Right atrium auricular region (tissue), 2 donors: ENCODE measurements at regions not wholly inside any gene's neighbourhood (a gene's known extent, or its start where the extent isn't known, plus 50 kb on each side); places are given as distances from the start of the nearest gene placed in this dataset.

Experiments
- DNase-seq: peaks from one replicate; pipeline ENCODE4 v3.0.0-alpha.2; 2019; ENCODE audit warnings: low spot score
- H3K27ac ChIP-seq, 2 donors: fragments of 200-600 bp; sonication (generic); 1 replicate in 1 of 2; 2 replicates in 1 of 2; pipeline ENCODE4 v1.5.1; 2016 to 2019
- H3K27me3 ChIP-seq, 2 donors: fragments of 200-600 bp; sonication (generic); one replicate each; pipeline versions ENCODE4 v1.5.1 to v1.6.0; 2017 to 2019
- H3K36me3 ChIP-seq: fragments of 200-600 bp; sonication (generic); one replicate; pipeline ENCODE4 v1.5.1; 2016
- H3K4me1 ChIP-seq, 2 donors: fragments of 200-600 bp; sonication (generic); one replicate each; pipeline versions ENCODE4 v1.5.1 to v1.6.0; 2017 to 2019
- H3K4me3 ChIP-seq, 2 donors: fragments of 200-600 bp; sonication (generic); 1 replicate in 1 of 2; 2 replicates in 1 of 2; pipeline ENCODE4 v1.5.1; 2017 to 2019; ENCODE audit warnings: mild to moderate bottlenecking in 1 of 2, moderate library complexity in 1 of 2
- H3K9me3 ChIP-seq, 2 donors: fragments of 200-600 bp; sonication (generic); one replicate each; pipeline ENCODE4 v1.5.1; 2019
- CTCF ChIP-seq, 2 donors: fragments of 200-600 bp; sonication (generic); IDR thresholded peaks; one replicate each; pipeline ENCODE4 v1.5.1; 2019; ENCODE audit warnings: antibody characterized with exemption in 2 of 2

- no peaks in the 10 kb centered on the region for H3K27me3 ChIP-seq
- no peaks in the 10 kb centered on the region for H3K9me3 ChIP-seq
- H3K36me3 ChIP-seq: no peaks in the 10 kb centered on the region
- DNase-seq: no peak
- H3K27ac ChIP-seq: no peak overlapping the region
- no peak overlapping the region for H3K4me3 ChIP-seq
- no peaks in the 10 kb centered on the region for H3K4me1 ChIP-seq
- no peak for TF ChIP-seq CTCF (IDR thresholded peaks at IDR 0.05)
Observed at GRCh38 chr9:103407260-103407659, 412.1 kb downstream of the CYLC2 start.

DNA sequence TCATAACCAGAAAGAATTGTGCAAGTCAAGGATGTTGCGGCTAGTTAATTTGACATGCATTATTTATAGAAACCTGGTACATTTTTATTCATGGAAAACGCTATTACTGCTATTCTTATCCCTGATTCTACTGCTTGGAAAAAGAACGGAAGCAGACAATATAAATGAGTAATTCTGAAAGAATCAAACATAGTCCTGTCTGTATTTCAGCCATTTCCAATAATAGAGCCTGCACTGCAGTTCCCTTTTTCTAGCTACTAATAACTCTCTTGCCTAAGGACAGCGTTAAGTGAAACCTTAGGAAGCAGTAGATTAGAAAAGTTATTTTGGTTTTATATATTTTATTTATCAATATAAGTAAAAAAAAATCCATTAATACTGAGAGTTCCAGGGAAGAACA, 414.9 kb downstream of the CYLC2 start:
- Histone ChIP-seq H3K27me3 (no peaks in the 10 kb centered on the region), H3K36me3 (no peaks in the 10 kb centered on the region), H3K9me3 (no peaks in the 10 kb centered on the region), H3K4me1 (no peaks in the 10 kb centered on the region), H3K27ac (no peak overlapping the region), H3K4me3 (no peak overlapping the region)
- DNase-seq: no peak
- no peak for TF ChIP-seq CTCF (IDR thresholded peaks at IDR 0.05)

DNA sequence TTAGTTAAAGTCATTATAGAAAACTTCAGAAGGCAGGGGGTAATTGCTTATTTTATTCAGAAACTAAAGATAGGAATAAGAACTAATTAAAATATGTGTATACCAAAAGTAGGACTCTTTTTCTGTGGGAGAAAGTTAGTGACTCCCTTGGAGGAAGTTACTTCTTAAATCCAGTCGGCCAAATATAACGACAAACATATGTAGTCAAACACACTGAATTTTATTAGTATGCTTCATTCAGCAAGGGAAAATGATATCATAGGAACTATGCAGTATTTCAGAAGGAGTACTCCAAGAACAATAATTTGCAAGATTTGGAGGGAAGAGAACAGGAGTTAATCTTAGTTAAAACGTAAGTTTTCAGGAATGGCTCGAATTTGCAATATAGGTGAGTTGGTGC, 432.6 kb downstream of the CYLC2 start:
- Histone ChIP-seq H3K9me3 (no peaks in the 10 kb centered on the region), H3K4me1 (no peaks in the 10 kb centered on the region), H3K27me3 (no peaks in the 10 kb centered on the region), H3K36me3 (no peaks in the 10 kb centered on the region), H3K27ac (no peak overlapping the region), H3K4me3 (no peak overlapping the region)
- DNase-seq: no peak
- no peak for TF ChIP-seq CTCF (IDR thresholded peaks at IDR 0.05)

DNA sequence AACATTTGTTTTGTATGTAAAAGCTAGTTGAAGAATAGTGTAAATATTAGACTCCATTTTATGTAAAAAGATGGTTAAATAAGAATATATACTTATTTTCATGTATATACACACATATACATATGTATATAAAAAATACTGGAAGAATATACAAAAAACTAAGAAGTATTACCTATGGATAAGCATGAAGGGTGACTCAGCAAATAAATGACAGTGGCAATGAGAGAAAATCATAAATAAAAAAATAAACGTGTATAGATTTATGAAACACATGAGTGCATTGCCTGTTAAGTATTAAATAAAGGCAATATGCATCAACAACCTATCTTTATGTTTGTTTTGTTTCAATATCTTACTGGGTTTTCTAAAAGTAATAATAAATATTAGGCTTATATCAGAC, 435.3 kb downstream of the CYLC2 start:
- Histone ChIP-seq H3K4me3 (no peak overlapping the region), H3K27me3 (no peaks in the 10 kb centered on the region), H3K9me3 (peaks cover 0 to 5% of the 10 kb centered on the region in 2 donors), H3K4me1 (no peaks in the 10 kb centered on the region), H3K36me3 (no peaks in the 10 kb centered on the region), H3K27ac (no peak overlapping the region)
- TF ChIP-seq CTCF (IDR thresholded peaks at IDR 0.05): no peak
- no peak for DNase-seq

- no peak for DNase-seq
- no peak for TF ChIP-seq CTCF (IDR thresholded peaks at IDR 0.05)
- peaks cover 0 to 5% of the 10 kb centered on the region in 2 donors for H3K9me3 ChIP-seq
- no peaks in the 10 kb centered on the region for H3K27me3 ChIP-seq
- no peak overlapping the region for H3K4me3 ChIP-seq
- no peaks in the 10 kb centered on the region for H3K4me1 ChIP-seq
- no peak overlapping the region for H3K27ac ChIP-seq
- no peaks in the 10 kb centered on the region for H3K36me3 ChIP-seq
Observed at GRCh38 chr9:103431809-103432208, 436.7 kb downstream of the CYLC2 start.

- no peak for DNase-seq
- Histone ChIP-seq H3K4me3 (no peak overlapping the region), H3K4me1 (no peaks in the 10 kb centered on the region), H3K27ac (no peak overlapping the region), H3K27me3 (no peaks in the 10 kb centered on the region), H3K9me3 (no peaks in the 10 kb centered on the region), H3K36me3 (no peaks in the 10 kb centered on the region)
- TF ChIP-seq CTCF (IDR thresholded peaks at IDR 0.05): no peak
Observed at GRCh38 chr9:103444176-103444575, 449.0 kb downstream of the CYLC2 start.
